NT2/D1 (cell line): ENCODE measurements at regions not wholly inside any gene's neighbourhood (a gene's known extent, or its start where the extent isn't known, plus 50 kb on each side); places are given as distances from the start of the nearest gene placed in this dataset.

Experiments used
- SUZ12 ChIP-seq: IDR thresholded peaks from 2 replicates; pipeline ENCODE4 v1.6.1; 2011; ENCODE audit not compliant: insufficient read length, insufficient read depth; ENCODE audit errors: extremely low read depth
- YY1 ChIP-seq: IDR thresholded peaks from 2 replicates; pipeline ENCODE4 v1.6.1; 2011; ENCODE audit not compliant: insufficient read length, insufficient read depth
- ZNF274 ChIP-seq: IDR thresholded peaks from 2 replicates; pipeline ENCODE4 v1.6.1; 2011; ENCODE audit warnings: mild to moderate bottlenecking, low read depth, low read length

- TF ChIP-seq SUZ12, result no peak
- TF ChIP-seq YY1, result no peak
- TF ChIP-seq ZNF274, result no peak
Observed at GRCh38 chr18:51653507-51654213, 456.2 kb upstream of the MEX3C start.
